ENCODE measurements at regions not wholly inside any gene's neighbourhood (a gene's known extent, or its start where the extent isn't known, plus 50 kb on each side); places are given as distances from the start of the nearest gene placed in this dataset.
"Not testable (repeated sequence)": the region's sequence is repeated elsewhere in the genome, so short reads cannot be mapped to it uniquely, and the experiment has no call there.

DNA sequence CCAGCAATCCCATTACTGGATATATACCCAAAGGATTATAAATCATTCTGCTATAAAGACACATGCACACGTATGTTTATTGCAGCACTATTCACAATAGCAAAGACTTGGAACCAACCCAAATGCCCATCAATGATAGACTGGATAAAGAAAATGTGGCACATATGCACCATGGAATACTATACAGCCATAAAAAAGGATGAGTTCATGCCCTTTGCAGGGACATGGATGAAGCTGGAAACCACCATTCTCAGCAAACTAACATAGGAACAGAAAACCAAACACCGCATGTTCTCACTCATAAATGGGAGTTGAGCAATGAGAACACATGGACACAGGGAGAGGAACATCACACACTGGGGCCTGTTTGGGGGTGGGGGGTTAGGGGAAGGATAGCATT lies 90.8 kb upstream of the NTF3 start:
- TF ChIP-seq ZNF274 (IDR thresholded peaks at IDR 0.05; ENCODE audit: low read depth, low read length); YY1 (IDR thresholded peaks at IDR 0.05; ENCODE audit: insufficient read depth, insufficient read length): not testable (repeated sequence)
